ENCODE measurements at regions not wholly inside any gene's neighbourhood (a gene's known extent, or its start where the extent isn't known, plus 50 kb on each side); places are given as distances from the start of the nearest gene placed in this dataset.

- no peaks in the 10 kb centered on the region for H3F3A ChIP-seq (replicated peaks; ENCODE audit: low read depth)
- no peak overlapping the region for H3K27ac ChIP-seq (ENCODE audit: low read depth)
- H4K20me1 ChIP-seq (replicated peaks; ENCODE audit: insufficient read depth) = no peaks in the 10 kb centered on the region
- no peak overlapping the region for H2AFZ ChIP-seq
- no peak overlapping the region for H3K4me3 ChIP-seq
- TF ChIP-seq JUNB (IDR thresholded peaks at IDR 0.05; ENCODE audit: unreplicated experiment) = no peak
- no peak for TF ChIP-seq STAT1 (IDR thresholded peaks at IDR 0.05; ENCODE audit: unreplicated experiment)
- no peak for TF ChIP-seq NANOG (IDR thresholded peaks at IDR 0.05; ENCODE audit: borderline replicate concordance)
- no peak for TF ChIP-seq POLR2AphosphoS5 (IDR thresholded peaks at IDR 0.05; ENCODE audit: low read depth)
- TF ChIP-seq EZH2 (IDR thresholded peaks at IDR 0.05; ENCODE audit: low read depth, unreplicated experiment) = no peak
- TF ChIP-seq ETS1 (IDR thresholded peaks at IDR 0.05) = no peak
- no peak for TF ChIP-seq ZNF331 (CRISPR knock-in tag; IDR thresholded peaks at IDR 0.05; ENCODE audit: low read depth)
- no peaks in the 10 kb centered on the region for H3K4me1 ChIP-seq (ENCODE audit: insufficient read depth)
- no peaks in the 10 kb centered on the region for H3K9me2 ChIP-seq (ENCODE audit: insufficient read depth)
- no peaks in the 10 kb centered on the region for H3K27me3 ChIP-seq (ENCODE audit: insufficient read depth)
- no peaks in the 10 kb centered on the region for H3K79me2 ChIP-seq (replicated peaks; ENCODE audit: insufficient read depth)
- Mint-ChIP-seq H3K27ac (no peak overlapping the region), H3K27me3 (ENCODE audit: insufficient read depth, low read depth, poor library complexity) (peaks cover 2% of the 10 kb centered on the region), H3K4me1 (peaks cover 13% of the 10 kb centered on the region), H3K36me3 (ENCODE audit: low read depth) (no peaks in the 10 kb centered on the region), H3K4me3 (no peak overlapping the region), H3K9me3 (no peaks in the 10 kb centered on the region)
- no peaks in the 10 kb centered on the region for H3K36me3 ChIP-seq (ENCODE audit: insufficient read depth)
- no peak for ATAC-seq
- no peak overlapping the region for H3K4me2 ChIP-seq
- no peak for DNase-seq (ENCODE audit: low spot score)
Observed at GRCh38 chr4:175378372-175378771, 433.7 kb downstream of the GPM6A start.

- H2AFZ ChIP-seq = peak overlapping the region; percentile 43; the same call in 1 of the 2 replicates
- Mint-ChIP-seq H3K4me3 (no peak overlapping the region), H3K27me3 (ENCODE audit: insufficient read depth, low read depth, poor library complexity) (no peaks in the 10 kb centered on the region), H3K4me1 (peaks cover 13% of the 10 kb centered on the region), H3K36me3 (ENCODE audit: low read depth) (no peaks in the 10 kb centered on the region), H3K9me3 (no peaks in the 10 kb centered on the region), H3K27ac (peak overlapping the region; percentile 32)
- H3K4me3 ChIP-seq = no peak overlapping the region
- no peak overlapping the region for H3K4me2 ChIP-seq
- H3K4me1 ChIP-seq (ENCODE audit: insufficient read depth) = no peaks in the 10 kb centered on the region
- H3F3A ChIP-seq (replicated peaks; ENCODE audit: low read depth) = no peaks in the 10 kb centered on the region
- H3K9me2 ChIP-seq (ENCODE audit: insufficient read depth) = no peaks in the 10 kb centered on the region
- no peak for ATAC-seq
- no peaks in the 10 kb centered on the region for H3K36me3 ChIP-seq (ENCODE audit: insufficient read depth)
- no peaks in the 10 kb centered on the region for H3K79me2 ChIP-seq (replicated peaks; ENCODE audit: insufficient read depth)
- no peaks in the 10 kb centered on the region for H4K20me1 ChIP-seq (replicated peaks; ENCODE audit: insufficient read depth)
- no peak for DNase-seq (ENCODE audit: low spot score)
- no peaks in the 10 kb centered on the region for H3K27me3 ChIP-seq (ENCODE audit: insufficient read depth)
- H3K27ac ChIP-seq (ENCODE audit: low read depth) = no peak overlapping the region
- no peak for TF ChIP-seq CREB1 (CRISPR knock-in tag; IDR thresholded peaks at IDR 0.05; ENCODE audit: low read depth)
- no peak for TF ChIP-seq ZNF331 (CRISPR knock-in tag; IDR thresholded peaks at IDR 0.05; ENCODE audit: low read depth)
- TF ChIP-seq, protein P1, sequence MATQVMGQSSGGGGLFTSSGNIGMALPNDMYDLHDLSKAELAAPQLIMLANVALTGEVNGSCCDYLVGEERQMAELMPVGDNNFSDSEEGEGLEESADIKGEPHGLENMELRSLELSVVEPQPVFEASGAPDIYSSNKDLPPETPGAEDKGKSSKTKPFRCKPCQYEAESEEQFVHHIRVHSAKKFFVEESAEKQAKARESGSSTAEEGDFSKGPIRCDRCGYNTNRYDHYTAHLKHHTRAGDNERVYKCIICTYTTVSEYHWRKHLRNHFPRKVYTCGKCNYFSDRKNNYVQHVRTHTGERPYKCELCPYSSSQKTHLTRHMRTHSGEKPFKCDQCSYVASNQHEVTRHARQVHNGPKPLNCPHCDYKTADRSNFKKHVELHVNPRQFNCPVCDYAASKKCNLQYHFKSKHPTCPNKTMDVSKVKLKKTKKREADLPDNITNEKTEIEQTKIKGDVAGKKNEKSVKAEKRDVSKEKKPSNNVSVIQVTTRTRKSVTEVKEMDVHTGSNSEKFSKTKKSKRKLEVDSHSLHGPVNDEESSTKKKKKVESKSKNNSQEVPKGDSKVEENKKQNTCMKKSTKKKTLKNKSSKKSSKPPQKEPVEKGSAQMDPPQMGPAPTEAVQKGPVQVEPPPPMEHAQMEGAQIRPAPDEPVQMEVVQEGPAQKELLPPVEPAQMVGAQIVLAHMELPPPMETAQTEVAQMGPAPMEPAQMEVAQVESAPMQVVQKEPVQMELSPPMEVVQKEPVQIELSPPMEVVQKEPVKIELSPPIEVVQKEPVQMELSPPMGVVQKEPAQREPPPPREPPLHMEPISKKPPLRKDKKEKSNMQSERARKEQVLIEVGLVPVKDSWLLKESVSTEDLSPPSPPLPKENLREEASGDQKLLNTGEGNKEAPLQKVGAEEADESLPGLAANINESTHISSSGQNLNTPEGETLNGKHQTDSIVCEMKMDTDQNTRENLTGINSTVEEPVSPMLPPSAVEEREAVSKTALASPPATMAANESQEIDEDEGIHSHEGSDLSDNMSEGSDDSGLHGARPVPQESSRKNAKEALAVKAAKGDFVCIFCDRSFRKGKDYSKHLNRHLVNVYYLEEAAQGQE (IDR thresholded peaks at IDR 0.05; ENCODE audit: unreplicated experiment) = no peak
- no peak for TF ChIP-seq STAT1 (IDR thresholded peaks at IDR 0.05; ENCODE audit: unreplicated experiment)
- no peak for TF ChIP-seq ETS1 (IDR thresholded peaks at IDR 0.05)
- TF ChIP-seq EZH2phosphoT487 (IDR thresholded peaks at IDR 0.05; ENCODE audit: unreplicated experiment) = no peak
- TF ChIP-seq POLR2AphosphoS5 (IDR thresholded peaks at IDR 0.05; ENCODE audit: low read depth) = no peak
- TF ChIP-seq NANOG (IDR thresholded peaks at IDR 0.05; ENCODE audit: borderline replicate concordance) = no peak
Observed at GRCh38 chr4:175380841-175381240, 431.2 kb downstream of the GPM6A start.

Data from GM23338 (cell line).